Activated naive CD4-positive, alpha-beta T cell treated with anti-CD3 and anti-CD28 coated beads, Interleukin-2, amount 50 U/mL, for 24 hours (primary cell): ENCODE measurements at regions not wholly inside any gene's neighbourhood (a gene's known extent, or its start where the extent isn't known, plus 50 kb on each side); places are given as distances from the start of the nearest gene placed in this dataset.

Experiments
- H3K27ac Mint-ChIP-seq: one replicate; pipeline ENCODE4 v1.8.0; 2021; ENCODE audit warnings: mild to moderate bottlenecking, mixed read lengths
- H3K27me3 Mint-ChIP-seq: one replicate; pipeline ENCODE4 v1.8.0; 2021; ENCODE audit warnings: mixed read lengths
- H3K36me3 Mint-ChIP-seq: one replicate; pipeline ENCODE4 v1.8.0; 2021; ENCODE audit warnings: mixed read lengths
- H3K4me1 Mint-ChIP-seq: one replicate; pipeline ENCODE4 v1.8.0; 2021; ENCODE audit warnings: mixed read lengths
- H3K4me3 Mint-ChIP-seq: one replicate; pipeline ENCODE4 v1.8.0; 2021; ENCODE audit warnings: mild to moderate bottlenecking, mixed read lengths
- H3K9me3 Mint-ChIP-seq: one replicate; pipeline ENCODE4 v1.8.0; 2021; ENCODE audit warnings: mixed read lengths

DNA sequence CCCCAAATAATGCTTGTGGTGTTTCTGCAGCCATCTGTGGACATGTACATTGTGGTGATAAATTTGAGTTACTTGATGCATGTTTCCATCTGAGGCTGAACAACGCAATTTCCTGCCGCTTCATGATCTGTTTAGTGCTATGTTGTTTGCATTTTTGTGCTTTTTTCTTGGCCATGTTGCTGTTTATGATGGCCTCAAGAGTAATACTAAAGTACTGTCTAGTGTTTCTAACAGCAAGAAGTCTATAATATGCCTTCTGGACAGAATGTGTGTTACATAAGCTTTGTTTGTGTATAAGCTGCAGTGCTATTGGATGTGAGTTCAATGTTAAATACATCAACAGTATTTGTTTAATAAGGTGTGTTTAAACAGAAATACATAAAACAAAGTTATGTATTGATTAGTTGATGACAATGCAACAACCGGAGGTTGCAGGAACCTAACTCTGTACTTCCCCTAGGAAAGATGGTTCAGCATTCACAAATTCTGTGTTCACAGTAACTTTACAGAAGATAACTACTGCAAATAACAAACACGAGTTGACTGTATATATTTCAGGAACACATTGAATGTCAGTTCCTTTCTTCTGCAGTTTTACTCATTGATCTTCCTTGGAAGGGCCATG lies 114.8 kb upstream of the USP24 start:
- Mint-ChIP-seq H3K36me3 (no peaks in the 10 kb centered on the region), H3K4me1 (no peaks in the 10 kb centered on the region), H3K27me3 (peaks cover 3% of the 10 kb centered on the region), H3K27ac (no peak overlapping the region), H3K9me3 (no peaks in the 10 kb centered on the region), H3K4me3 (no peak overlapping the region)

GRCh38 chr1:55329091-55329490 lies 113.9 kb upstream of the USP24 start:
- H3K9me3 Mint-ChIP-seq = no peaks in the 10 kb centered on the region
- peaks cover 3% of the 10 kb centered on the region for H3K27me3 Mint-ChIP-seq
- H3K36me3 Mint-ChIP-seq = no peaks in the 10 kb centered on the region
- no peaks in the 10 kb centered on the region for H3K4me1 Mint-ChIP-seq
- no peak overlapping the region for H3K27ac Mint-ChIP-seq
- H3K4me3 Mint-ChIP-seq = no peak overlapping the region

GRCh38 chr1:55326496-55327243 lies 111.5 kb upstream of the USP24 start:
- Mint-ChIP-seq H3K4me3 (no peak overlapping the region), H3K36me3 (no peaks in the 10 kb centered on the region), H3K27me3 (peaks cover 2% of the 10 kb centered on the region), H3K9me3 (no peaks in the 10 kb centered on the region), H3K27ac (no peak overlapping the region), H3K4me1 (no peaks in the 10 kb centered on the region)

- Mint-ChIP-seq H3K4me1 (no peaks in the 10 kb centered on the region), H3K4me3 (no peak overlapping the region), H3K27ac (no peak overlapping the region)
These were observed 108.6 kb upstream of the USP24 start for GRCh38 chr1:55323760-55324159.

GRCh38 chr1:55322842-55323241 lies 107.7 kb upstream of the USP24 start:
- no peaks in the 10 kb centered on the region for H3K36me3 Mint-ChIP-seq
- H3K9me3 Mint-ChIP-seq = no peaks in the 10 kb centered on the region
- H3K27me3 Mint-ChIP-seq = peaks cover 5% of the 10 kb centered on the region
- H3K27ac Mint-ChIP-seq = no peak overlapping the region
- H3K4me1 Mint-ChIP-seq = no peaks in the 10 kb centered on the region
- no peak overlapping the region for H3K4me3 Mint-ChIP-seq

More at GRCh38 chr1:55323760-55324159, 108.6 kb upstream of the USP24 start:
- no peaks in the 10 kb centered on the region for H3K9me3 Mint-ChIP-seq
- no peaks in the 10 kb centered on the region for H3K36me3 Mint-ChIP-seq
- peaks cover 4% of the 10 kb centered on the region for H3K27me3 Mint-ChIP-seq

GRCh38 chr1:55321942-55322341 lies 106.8 kb upstream of the USP24 start:
- Mint-ChIP-seq H3K36me3 (no peaks in the 10 kb centered on the region), H3K27ac (no peak overlapping the region), H3K4me3 (no peak overlapping the region)

DNA sequence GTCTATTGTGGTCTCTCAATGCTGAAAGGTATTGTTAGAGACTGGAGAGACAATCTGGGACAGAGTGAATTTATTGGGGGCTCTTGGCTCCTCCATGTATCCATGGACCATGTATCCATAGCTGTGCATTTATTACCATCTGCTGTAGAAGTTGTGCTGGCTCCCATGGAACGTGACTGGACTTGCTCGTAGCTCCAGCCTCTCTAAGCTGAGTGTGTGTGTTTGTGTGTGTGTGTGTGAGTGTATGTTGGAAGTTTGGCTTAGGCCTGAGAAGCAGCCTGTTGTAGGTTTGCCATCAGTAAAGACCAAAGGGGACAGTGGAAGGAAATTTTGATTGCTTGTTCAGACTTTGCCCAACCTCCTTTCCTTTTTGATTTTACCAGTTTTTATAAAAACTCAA lies 105.7 kb upstream of the USP24 start:
- Mint-ChIP-seq H3K9me3 (no peaks in the 10 kb centered on the region), H3K4me1 (no peaks in the 10 kb centered on the region), H3K36me3 (no peaks in the 10 kb centered on the region), H3K27me3 (peaks cover 3% of the 10 kb centered on the region), H3K4me3 (no peak overlapping the region), H3K27ac (no peak overlapping the region)

More at GRCh38 chr1:55321942-55322341, 106.8 kb upstream of the USP24 start:
- Mint-ChIP-seq H3K9me3 (no peaks in the 10 kb centered on the region), H3K4me1 (no peaks in the 10 kb centered on the region), H3K27me3 (peaks cover 5% of the 10 kb centered on the region)

GRCh38 chr1:55318116-55318817 lies 103.1 kb upstream of the USP24 start:
- Mint-ChIP-seq H3K4me1 (no peaks in the 10 kb centered on the region), H3K4me3 (no peak overlapping the region), H3K9me3 (no peaks in the 10 kb centered on the region), H3K27me3 (peaks cover 3% of the 10 kb centered on the region), H3K27ac (no peak overlapping the region), H3K36me3 (no peaks in the 10 kb centered on the region)

- Mint-ChIP-seq H3K27me3 (peaks cover 3% of the 10 kb centered on the region), H3K36me3 (no peaks in the 10 kb centered on the region), H3K9me3 (no peaks in the 10 kb centered on the region), H3K4me1 (no peaks in the 10 kb centered on the region), H3K4me3 (no peak overlapping the region), H3K27ac (no peak overlapping the region)
These were observed 102.5 kb upstream of the USP24 start for GRCh38 chr1:55317673-55318072.

GRCh38 chr1:55316947-55317662 lies 101.9 kb upstream of the USP24 start:
- H3K4me1 Mint-ChIP-seq = no peaks in the 10 kb centered on the region
- H3K27me3 Mint-ChIP-seq = peaks cover 3% of the 10 kb centered on the region
- no peak overlapping the region for H3K4me3 Mint-ChIP-seq
- H3K27ac Mint-ChIP-seq = no peak overlapping the region
- no peaks in the 10 kb centered on the region for H3K9me3 Mint-ChIP-seq
- no peaks in the 10 kb centered on the region for H3K36me3 Mint-ChIP-seq

GRCh38 chr1:55316502-55316901 lies 101.3 kb upstream of the USP24 start:
- H3K27ac Mint-ChIP-seq = no peak overlapping the region
- H3K4me3 Mint-ChIP-seq = no peak overlapping the region

GRCh38 chr1:55315552-55315951 lies 100.4 kb upstream of the USP24 start:
- H3K4me3 Mint-ChIP-seq = no peak overlapping the region
- H3K9me3 Mint-ChIP-seq = no peaks in the 10 kb centered on the region
- peaks cover 3% of the 10 kb centered on the region for H3K27me3 Mint-ChIP-seq
- no peaks in the 10 kb centered on the region for H3K36me3 Mint-ChIP-seq
- H3K27ac Mint-ChIP-seq = no peak overlapping the region
- no peaks in the 10 kb centered on the region for H3K4me1 Mint-ChIP-seq

More at GRCh38 chr1:55316502-55316901, 101.3 kb upstream of the USP24 start:
- no peaks in the 10 kb centered on the region for H3K4me1 Mint-ChIP-seq
- H3K9me3 Mint-ChIP-seq = no peaks in the 10 kb centered on the region
- no peaks in the 10 kb centered on the region for H3K36me3 Mint-ChIP-seq
- peaks cover 3% of the 10 kb centered on the region for H3K27me3 Mint-ChIP-seq

GRCh38 chr1:55314740-55315139 lies 99.6 kb upstream of the USP24 start:
- Mint-ChIP-seq H3K9me3 (no peaks in the 10 kb centered on the region), H3K4me1 (no peaks in the 10 kb centered on the region), H3K36me3 (no peaks in the 10 kb centered on the region), H3K27ac (no peak overlapping the region), H3K4me3 (no peak overlapping the region), H3K27me3 (peaks cover 3% of the 10 kb centered on the region)

GRCh38 chr1:55313903-55314302 lies 98.7 kb upstream of the USP24 start:
- no peak overlapping the region for H3K27ac Mint-ChIP-seq
- no peaks in the 10 kb centered on the region for H3K4me1 Mint-ChIP-seq
- no peaks in the 10 kb centered on the region for H3K36me3 Mint-ChIP-seq
- no peaks in the 10 kb centered on the region for H3K9me3 Mint-ChIP-seq
- H3K4me3 Mint-ChIP-seq = no peak overlapping the region
- peaks cover 2% of the 10 kb centered on the region for H3K27me3 Mint-ChIP-seq

- no peaks in the 10 kb centered on the region for H3K36me3 Mint-ChIP-seq
- no peaks in the 10 kb centered on the region for H3K27me3 Mint-ChIP-seq
- no peak overlapping the region for H3K4me3 Mint-ChIP-seq
- H3K27ac Mint-ChIP-seq = no peak overlapping the region
- H3K9me3 Mint-ChIP-seq = no peaks in the 10 kb centered on the region
- H3K4me1 Mint-ChIP-seq = no peaks in the 10 kb centered on the region
These were observed 96.8 kb upstream of the USP24 start for GRCh38 chr1:55311979-55312378.
